Activated naive CD8-positive, alpha-beta T cell treated with anti-CD3 and anti-CD28 coated beads, Interleukin-2, amount 10 ng/mL, durations not matched to agents 7 days and 5 days (primary cell): ENCODE measurements at regions not wholly inside any gene's neighbourhood (a gene's known extent, or its start where the extent isn't known, plus 50 kb on each side); places are given as distances from the start of the nearest gene placed in this dataset.

ENCODE experiments used
- ATAC-seq: fragments of 150-1000 bp; cut with Tn5 transposase; one replicate; pipeline ENCODE4 v1.10.0; 2021; ENCODE audit warnings: low read depth, moderate library complexity
- POLR2A ChIA-PET: fragments of 350-600 bp; sonication (Branson Sonifier 250); formaldehyde crosslinking; loops from one replicate; lab custom pipeline; 2021; ENCODE audit warnings: antibody characterized with exemption; lab: Charles Lee
- DNase-seq: peaks from one replicate; pipeline ENCODE4 v3.0.0; 2021
- H3K27ac Mint-ChIP-seq: one replicate; pipeline ENCODE4 v1.8.0; 2022; ENCODE audit warnings: mild to moderate bottlenecking, mixed read lengths
- H3K27me3 Mint-ChIP-seq: one replicate; pipeline ENCODE4 v1.8.0; 2022; ENCODE audit warnings: mild to moderate bottlenecking, moderate library complexity, mixed read lengths
- H3K36me3 Mint-ChIP-seq: one replicate; pipeline ENCODE4 v1.8.0; 2021; ENCODE audit warnings: mild to moderate bottlenecking, mixed read lengths
- H3K4me1 Mint-ChIP-seq: one replicate; pipeline ENCODE4 v1.8.0; 2021; ENCODE audit warnings: mixed read lengths
- H3K4me3 Mint-ChIP-seq: one replicate; pipeline ENCODE4 v1.8.0; 2022; ENCODE audit warnings: mild to moderate bottlenecking, moderate library complexity, mixed read lengths
- H3K9me3 Mint-ChIP-seq: one replicate; pipeline ENCODE4 v1.8.0; 2021; ENCODE audit warnings: mixed read lengths

DNA sequence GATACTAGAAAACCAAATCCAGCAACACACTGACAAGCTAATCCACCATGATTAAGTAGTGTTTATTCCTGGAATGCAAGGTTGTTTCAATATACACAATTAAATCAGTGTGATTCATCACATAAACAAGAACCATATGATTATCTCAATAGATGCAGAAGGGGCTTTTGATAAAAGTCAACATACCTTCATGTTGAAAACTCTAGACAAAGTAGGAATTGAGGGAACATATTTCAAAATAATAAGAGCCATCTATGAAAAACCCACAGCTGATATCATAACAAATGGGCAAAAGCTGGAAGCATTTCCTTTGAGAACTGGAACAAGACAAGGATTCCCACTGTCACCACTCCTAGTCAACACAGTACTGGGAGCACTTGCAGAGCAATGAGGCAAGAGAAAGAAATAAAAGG is 213.6 kb upstream of the CSNK1A1L start:
- H3K27ac Mint-ChIP-seq = no peak overlapping the region
- H3K4me1 Mint-ChIP-seq = no peaks in the 10 kb centered on the region
- no peaks in the 10 kb centered on the region for H3K36me3 Mint-ChIP-seq
- peaks cover 9% of the 10 kb centered on the region for H3K9me3 Mint-ChIP-seq
- no peaks in the 10 kb centered on the region for H3K27me3 Mint-ChIP-seq
- ATAC-seq (no peak), DNase-seq (no peak)
- no peak overlapping the region for H3K4me3 Mint-ChIP-seq
- POLR2A ChIA-PET = no interaction called here

DNA sequence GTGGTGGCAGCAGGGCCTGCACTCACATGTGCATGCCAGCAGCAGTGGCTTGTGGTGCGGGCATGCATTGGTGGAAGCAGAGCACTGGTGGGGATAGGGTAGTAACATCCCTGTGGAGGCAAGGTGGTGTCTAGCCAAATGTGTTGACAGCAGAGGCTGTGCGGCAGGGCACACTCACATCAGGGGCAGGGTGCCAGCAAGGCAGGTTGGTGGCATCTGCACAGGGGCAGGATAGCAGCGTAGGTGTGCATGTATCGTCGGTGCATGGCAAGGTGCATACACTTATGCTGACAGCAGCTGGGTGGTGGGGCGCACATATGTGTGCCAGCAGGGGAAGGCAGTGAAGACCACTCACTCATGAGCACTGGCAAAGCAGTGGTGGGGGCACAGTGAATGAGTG is 211.5 kb upstream of the CSNK1A1L start:
- no peaks in the 10 kb centered on the region for H3K36me3 Mint-ChIP-seq
- no peaks in the 10 kb centered on the region for H3K27me3 Mint-ChIP-seq
- ATAC-seq (no peak), DNase-seq (no peak)
- no peaks in the 10 kb centered on the region for H3K4me1 Mint-ChIP-seq
- H3K9me3 Mint-ChIP-seq = peaks cover 9% of the 10 kb centered on the region
- POLR2A ChIA-PET = no interaction called here
- H3K27ac Mint-ChIP-seq = no peak overlapping the region
- no peak overlapping the region for H3K4me3 Mint-ChIP-seq

DNA sequence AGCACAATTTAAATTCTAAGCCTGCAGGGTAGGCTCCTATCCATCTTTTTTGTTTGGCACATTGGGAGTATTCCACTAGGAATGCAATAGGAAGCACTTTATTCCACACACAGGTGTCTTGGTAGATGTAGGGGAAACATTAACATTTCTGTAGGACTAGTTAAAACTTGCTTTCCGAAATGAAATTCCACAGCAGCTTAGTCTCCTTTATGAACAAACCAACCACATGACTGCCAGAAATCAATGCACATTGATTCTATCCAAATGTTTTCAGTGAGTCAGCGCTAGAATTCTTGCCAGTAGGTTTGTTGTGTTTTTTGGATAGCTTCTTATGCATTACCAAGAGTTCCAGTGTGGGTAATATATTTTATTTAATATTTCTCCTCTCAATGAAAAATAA is 207.9 kb upstream of the CSNK1A1L start:
- Mint-ChIP-seq H3K9me3 (peaks cover 3% of the 10 kb centered on the region), H3K27me3 (no peaks in the 10 kb centered on the region), H3K27ac (no peak overlapping the region)

DNA sequence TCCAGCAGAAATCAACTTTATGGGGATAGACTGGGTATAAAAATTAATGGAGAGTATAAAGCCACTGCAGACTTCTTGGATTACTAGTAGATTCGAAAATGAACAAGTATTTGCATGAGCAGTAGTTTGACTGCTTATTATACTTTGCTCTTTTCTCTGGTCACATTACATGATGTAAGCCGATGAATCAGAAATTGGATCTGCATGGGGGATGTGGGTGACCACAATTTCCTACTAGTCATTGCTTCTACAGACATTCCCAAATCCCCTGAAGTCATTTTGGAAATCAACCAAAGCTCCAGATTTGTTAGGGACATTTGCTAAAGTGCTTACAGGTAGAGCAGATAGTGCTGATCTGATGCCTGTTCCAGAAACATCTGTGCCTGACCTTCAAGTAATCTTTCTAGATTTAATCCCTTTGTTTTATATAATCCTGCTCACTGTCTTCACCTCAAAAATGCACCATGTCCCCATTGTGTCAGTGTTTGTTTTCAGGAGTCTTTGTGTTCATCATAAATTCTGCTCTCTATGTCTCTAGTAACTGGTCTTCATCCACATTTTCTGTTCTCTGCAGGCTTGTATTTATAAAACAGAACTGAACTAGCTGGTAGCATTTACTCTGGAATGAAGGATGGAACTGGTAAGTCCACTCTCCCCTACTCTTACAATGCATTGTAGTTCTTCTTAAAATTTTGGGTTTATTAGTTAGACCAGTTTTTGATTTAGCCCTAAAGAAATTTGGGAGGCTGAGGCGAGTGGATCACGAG is 201.5 kb upstream of the CSNK1A1L start:
- Mint-ChIP-seq H3K27ac (no peak overlapping the region), H3K4me1 (no peaks in the 10 kb centered on the region), H3K9me3 (no peaks in the 10 kb centered on the region), H3K4me3 (no peak overlapping the region), H3K27me3 (no peaks in the 10 kb centered on the region), H3K36me3 (no peaks in the 10 kb centered on the region)
- POLR2A ChIA-PET = no interaction called here
- DNase-seq = no peak
- ATAC-seq = no peak

More for the DNA sequence above, 207.9 kb upstream of the CSNK1A1L start:
- Mint-ChIP-seq H3K36me3 (no peaks in the 10 kb centered on the region), H3K4me1 (no peaks in the 10 kb centered on the region), H3K4me3 (no peak overlapping the region)
- no peak for DNase-seq
- POLR2A ChIA-PET = no interaction called here
- no peak for ATAC-seq

DNA sequence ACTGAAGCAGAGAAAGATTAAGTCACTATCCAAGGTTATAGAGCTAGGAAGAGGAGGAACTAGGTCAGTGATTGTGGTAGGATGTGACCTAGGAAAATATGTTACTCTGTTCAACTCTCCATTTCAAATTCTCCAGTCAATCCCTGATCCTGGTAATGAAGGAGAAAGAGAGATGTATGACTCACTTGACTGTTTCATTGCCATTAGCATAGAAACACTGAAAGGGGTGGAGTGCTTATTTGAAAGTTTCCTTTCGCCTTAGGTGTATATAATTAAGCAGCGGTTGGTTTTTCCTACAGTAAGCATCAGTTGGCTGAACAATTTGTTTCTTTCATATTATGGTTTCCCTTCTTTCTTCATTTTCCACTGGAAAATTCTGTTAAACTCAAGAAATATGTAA is 198.1 kb upstream of the CSNK1A1L start:
- POLR2A ChIA-PET = no interaction called here

DNA sequence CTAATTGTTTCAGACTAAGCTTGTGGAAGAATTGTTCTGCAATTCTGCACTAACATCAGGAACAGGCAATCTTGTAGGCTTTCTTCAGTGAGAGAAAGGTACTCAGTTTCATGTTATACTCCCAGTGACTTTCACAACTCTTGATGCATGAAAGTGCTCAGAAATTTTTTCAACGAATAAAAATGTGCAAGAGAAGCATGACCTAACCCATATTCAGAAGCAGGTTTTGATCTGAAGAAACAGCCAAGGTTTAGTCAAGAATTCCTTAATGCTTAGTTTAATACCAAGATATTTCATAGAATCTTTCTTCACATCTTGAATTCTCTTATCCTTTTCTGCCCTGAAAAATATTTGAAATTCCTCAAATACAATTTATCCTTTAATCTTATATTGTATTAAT is 197.2 kb upstream of the CSNK1A1L start:
- H3K4me1 Mint-ChIP-seq = no peaks in the 10 kb centered on the region
- POLR2A ChIA-PET = no interaction called here
- no peak for ATAC-seq

More for the DNA sequence above, 198.1 kb upstream of the CSNK1A1L start:
- DNase-seq (no peak), ATAC-seq (no peak)
- Mint-ChIP-seq H3K4me3 (no peak overlapping the region), H3K4me1 (no peaks in the 10 kb centered on the region), H3K27ac (no peak overlapping the region), H3K36me3 (no peaks in the 10 kb centered on the region), H3K27me3 (no peaks in the 10 kb centered on the region), H3K9me3 (peaks cover 5% of the 10 kb centered on the region)

DNA sequence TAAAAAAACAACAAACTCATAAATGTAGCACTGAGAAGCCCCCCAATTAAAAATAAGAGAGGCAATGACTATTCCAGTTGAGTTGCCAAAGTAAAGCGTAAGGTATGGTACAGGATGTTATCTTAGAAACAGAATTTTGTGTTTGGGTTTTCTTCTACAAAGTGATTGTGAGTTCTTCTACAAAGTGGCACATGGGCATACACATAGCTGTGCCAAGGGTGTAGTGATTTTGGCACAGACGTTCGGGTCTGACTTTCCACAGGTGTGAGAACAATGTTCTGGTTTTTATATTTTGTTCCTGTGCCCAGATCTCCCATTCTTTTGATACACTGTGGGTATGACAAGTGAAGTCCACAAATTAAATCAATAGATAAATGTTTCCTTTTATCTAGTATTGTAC is 190.1 kb upstream of the CSNK1A1L start:
- ATAC-seq = no peak
- Mint-ChIP-seq H3K4me1 (no peaks in the 10 kb centered on the region), H3K4me3 (no peak overlapping the region), H3K27me3 (no peaks in the 10 kb centered on the region), H3K36me3 (no peaks in the 10 kb centered on the region), H3K27ac (no peak overlapping the region), H3K9me3 (peaks cover 9% of the 10 kb centered on the region)
- POLR2A ChIA-PET = no interaction called here
- DNase-seq = no peak

More for the DNA sequence above, 197.2 kb upstream of the CSNK1A1L start:
- Mint-ChIP-seq H3K4me3 (no peak overlapping the region), H3K27me3 (no peaks in the 10 kb centered on the region), H3K9me3 (peaks cover 9% of the 10 kb centered on the region), H3K36me3 (no peaks in the 10 kb centered on the region), H3K27ac (no peak overlapping the region)
- DNase-seq = no peak

DNA sequence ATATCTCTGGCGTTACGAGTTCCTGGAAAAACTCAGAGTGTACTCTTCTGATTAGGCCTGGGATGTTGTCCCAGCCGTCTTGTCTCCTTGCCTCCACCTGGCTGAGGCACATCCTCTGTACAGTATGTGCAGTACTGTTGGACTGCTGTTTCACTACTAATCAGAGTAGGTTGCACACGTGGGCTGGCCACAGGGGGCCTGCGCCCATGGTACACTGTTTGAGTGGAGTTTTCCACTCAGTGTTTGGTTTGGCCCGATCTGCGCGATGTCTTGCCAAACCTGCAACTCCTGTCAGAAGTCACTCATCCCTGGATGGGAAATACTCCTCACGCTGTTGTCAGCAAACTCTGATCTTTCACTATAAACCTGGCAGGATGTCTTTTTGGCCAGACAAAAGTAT is 189.6 kb upstream of the CSNK1A1L start:
- DNase-seq (no peak), ATAC-seq (no peak)
- H3K27ac Mint-ChIP-seq = no peak overlapping the region
- H3K27me3 Mint-ChIP-seq = no peaks in the 10 kb centered on the region
- H3K9me3 Mint-ChIP-seq = peaks cover 9% of the 10 kb centered on the region
- no peak overlapping the region for H3K4me3 Mint-ChIP-seq
- no peaks in the 10 kb centered on the region for H3K36me3 Mint-ChIP-seq
- POLR2A ChIA-PET = no interaction called here
- no peaks in the 10 kb centered on the region for H3K4me1 Mint-ChIP-seq

DNA sequence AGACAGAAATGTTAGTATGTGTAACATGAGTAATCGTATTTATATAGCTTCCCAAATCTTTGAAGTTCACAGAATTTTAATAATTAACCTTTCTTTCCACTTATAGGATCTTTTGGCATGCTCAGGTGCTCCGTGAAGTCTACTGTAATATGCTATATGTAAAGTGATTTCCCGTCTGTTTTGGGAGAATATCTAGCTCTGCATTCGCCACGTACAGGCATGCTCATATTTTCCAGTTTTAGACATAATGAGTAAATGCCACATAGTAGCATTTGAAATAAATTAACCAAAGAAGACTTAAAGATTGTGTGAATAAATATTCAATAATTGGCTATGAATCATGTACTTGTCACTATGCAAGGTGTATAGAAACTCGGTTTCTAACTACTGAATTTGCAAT is 189.0 kb upstream of the CSNK1A1L start:
- Mint-ChIP-seq H3K4me1 (no peaks in the 10 kb centered on the region), H3K27ac (no peak overlapping the region), H3K9me3 (peaks cover 7% of the 10 kb centered on the region), H3K4me3 (no peak overlapping the region), H3K36me3 (no peaks in the 10 kb centered on the region), H3K27me3 (no peaks in the 10 kb centered on the region)
- DNase-seq (no peak), ATAC-seq (no peak)
- POLR2A ChIA-PET = no interaction called here

DNA sequence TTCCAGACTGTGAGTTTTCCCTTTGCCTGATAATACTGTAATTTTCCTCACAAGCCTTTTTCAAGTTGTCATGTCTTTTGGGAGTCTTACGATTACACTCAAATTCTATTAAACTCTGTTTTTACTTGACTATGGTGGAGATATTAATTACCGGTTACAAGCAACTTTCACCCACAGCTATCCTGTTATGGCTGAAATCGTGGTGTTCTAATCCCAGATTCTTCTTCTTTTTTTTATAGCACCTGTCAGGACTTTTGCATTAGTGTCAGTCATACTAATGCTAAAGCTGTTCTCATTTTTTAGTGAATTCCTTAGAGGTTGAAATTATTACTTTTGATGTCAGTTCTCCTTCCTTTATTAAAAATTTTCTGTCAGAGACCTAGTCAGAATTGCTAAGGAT is 187.8 kb upstream of the CSNK1A1L start:
- Mint-ChIP-seq H3K9me3 (peaks cover 4% of the 10 kb centered on the region), H3K4me1 (no peaks in the 10 kb centered on the region), H3K27ac (no peak overlapping the region), H3K36me3 (no peaks in the 10 kb centered on the region), H3K4me3 (no peak overlapping the region), H3K27me3 (no peaks in the 10 kb centered on the region)
- DNase-seq (no peak), ATAC-seq (no peak)
- POLR2A ChIA-PET = no interaction called here

DNA sequence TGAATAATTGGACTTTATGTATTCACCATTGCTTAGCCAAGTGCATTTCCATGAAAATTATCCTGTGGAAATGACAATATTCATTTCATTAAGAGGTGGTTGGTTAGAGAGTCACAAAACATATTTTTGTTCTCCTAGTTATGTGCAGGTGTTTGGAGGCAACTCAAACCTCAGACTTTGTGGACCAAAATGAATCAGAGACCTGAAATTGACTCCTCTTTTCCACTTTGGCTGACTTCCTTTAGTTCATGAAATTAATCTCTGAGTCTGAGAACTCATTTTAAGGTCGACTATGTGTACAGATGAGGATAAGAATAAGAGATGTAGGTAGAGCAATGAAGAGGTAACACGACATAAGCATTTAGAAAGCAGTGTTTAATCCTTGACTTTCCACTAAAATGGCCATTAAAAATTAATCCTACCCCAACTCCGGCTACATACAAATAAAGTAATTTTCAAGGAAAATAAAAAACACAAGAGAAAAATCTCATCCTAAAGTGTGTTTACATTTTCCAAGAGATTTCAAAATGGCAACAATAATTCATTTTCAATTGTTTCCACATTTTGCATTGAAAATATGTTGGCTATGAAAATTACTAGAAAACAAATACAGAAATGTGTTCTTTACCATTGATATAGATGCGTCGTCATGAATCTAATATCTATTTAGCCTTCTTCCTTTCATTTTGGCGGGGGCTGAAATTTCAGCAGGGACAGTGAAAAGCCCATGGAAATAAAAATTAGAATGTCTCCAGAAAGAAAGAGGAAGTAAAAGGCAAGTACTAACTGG is 185.4 kb upstream of the CSNK1A1L start:
- POLR2A ChIA-PET = no interaction called here
- ATAC-seq = no peak
- Mint-ChIP-seq H3K36me3 (no peaks in the 10 kb centered on the region), H3K27ac (no peak overlapping the region), H3K27me3 (no peaks in the 10 kb centered on the region), H3K4me3 (no peak overlapping the region), H3K9me3 (peaks cover 1% of the 10 kb centered on the region), H3K4me1 (no peaks in the 10 kb centered on the region)
- no peak for DNase-seq

DNA sequence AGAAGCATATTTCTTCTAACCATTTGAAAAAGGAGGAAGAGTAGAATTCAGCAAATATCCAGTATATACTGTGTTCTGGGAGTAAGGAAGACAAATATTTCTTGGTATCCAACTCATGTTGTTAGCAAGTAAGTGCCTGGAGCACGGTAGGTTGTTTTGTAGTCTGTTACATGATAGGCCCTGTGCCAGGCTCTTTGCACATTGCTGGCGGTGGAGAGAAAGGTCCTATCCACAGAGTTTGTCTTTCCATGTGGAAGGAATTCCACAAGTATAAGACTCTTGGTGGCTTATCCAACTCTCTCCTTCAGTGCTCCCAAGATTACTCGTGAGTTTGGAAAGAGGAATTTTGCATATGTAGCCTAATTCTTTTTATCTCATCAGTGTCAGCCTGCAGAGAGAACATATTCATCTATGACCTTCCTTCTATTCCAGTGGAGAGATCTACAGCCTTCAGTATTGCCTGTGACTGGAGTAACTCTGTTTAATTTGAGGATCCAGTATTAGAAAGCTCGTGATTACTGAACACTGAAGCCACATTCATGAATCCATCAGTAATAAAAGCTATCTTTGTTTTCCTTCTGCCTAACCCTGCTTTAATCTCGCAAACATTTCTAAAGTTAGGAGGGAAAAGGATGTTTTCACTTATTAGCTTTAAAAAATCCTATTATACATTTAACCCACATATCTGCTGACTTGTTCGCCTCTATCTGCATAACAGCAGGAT is 183.9 kb upstream of the CSNK1A1L start:
- Mint-ChIP-seq H3K27ac (no peak overlapping the region), H3K4me1 (no peaks in the 10 kb centered on the region), H3K9me3 (peaks cover 1% of the 10 kb centered on the region), H3K27me3 (no peaks in the 10 kb centered on the region), H3K4me3 (no peak overlapping the region), H3K36me3 (no peaks in the 10 kb centered on the region)
- DNase-seq (no peak), ATAC-seq (no peak)
- POLR2A ChIA-PET = no interaction called here

DNA sequence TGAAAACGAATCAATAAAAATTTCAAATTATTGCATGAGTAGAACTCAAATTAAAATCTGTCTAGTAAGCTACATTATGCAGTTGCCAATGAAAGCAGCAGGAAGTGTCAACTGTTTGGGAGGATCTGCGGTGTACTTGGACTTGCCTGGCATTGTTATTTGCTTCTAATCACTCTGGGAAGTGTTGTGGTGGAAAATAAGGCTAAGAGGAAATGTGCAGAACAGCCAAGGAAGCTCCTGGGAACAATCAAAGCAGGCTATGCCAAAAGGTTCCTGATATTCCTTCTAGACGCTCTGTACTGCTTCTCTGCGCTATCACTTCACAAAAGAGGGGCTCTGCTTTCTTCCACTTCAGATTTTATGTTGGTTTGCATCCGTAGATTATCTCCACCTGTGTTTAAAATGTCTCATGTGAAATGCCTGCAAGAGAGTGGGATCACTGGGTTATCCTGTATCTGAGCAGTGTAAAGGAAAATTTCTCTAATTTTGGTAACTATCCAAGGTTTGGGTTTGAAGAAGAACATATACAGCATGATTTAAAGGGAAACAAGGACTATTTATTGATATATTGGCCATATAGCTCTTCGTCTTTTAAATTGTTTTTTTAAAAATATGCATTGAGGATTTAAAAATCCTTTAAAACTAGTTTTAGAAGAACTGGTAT is 182.7 kb upstream of the CSNK1A1L start:
- H3K9me3 Mint-ChIP-seq = peaks cover 1% of the 10 kb centered on the region
- no peak for DNase-seq
- no peaks in the 10 kb centered on the region for H3K27me3 Mint-ChIP-seq
- ATAC-seq = no peak
- no peaks in the 10 kb centered on the region for H3K36me3 Mint-ChIP-seq
- H3K4me1 Mint-ChIP-seq = no peaks in the 10 kb centered on the region
- no peak overlapping the region for H3K4me3 Mint-ChIP-seq
- H3K27ac Mint-ChIP-seq = no peak overlapping the region
- POLR2A ChIA-PET = no interaction called here
